HG03460 (cell line): ENCODE measurements at regions not wholly inside any gene's neighbourhood (a gene's known extent, or its start where the extent isn't known, plus 50 kb on each side); places are given as distances from the start of the nearest gene placed in this dataset.

ENCODE experiments used
- ATAC-seq: cut with Tn5 transposase; IDR thresholded peaks from one replicate; pipeline ENCODE4 v1.9.1; 2021; ENCODE audit not compliant: unreplicated experiment

- no peak for ATAC-seq
Measured at GRCh38 chr6:126285871-126286365, 54.0 kb upstream of the CENPW start.
